GM18873 (cell line): ENCODE measurements at regions not wholly inside any gene's neighbourhood (a gene's known extent, or its start where the extent isn't known, plus 50 kb on each side); places are given as distances from the start of the nearest gene placed in this dataset.

Experiments used
- ATAC-seq: cut with Tn5 transposase; IDR thresholded peaks from one replicate; pipeline ENCODE4 v1.9.1; 2021; ENCODE audit warnings: mild to moderate bottlenecking, moderate library complexity, moderate number of reproducible peaks; ENCODE audit not compliant: unreplicated experiment, low FRiP score

- ATAC-seq = no peak
Measured at GRCh38 chr1:208410409-208410808, 166.2 kb upstream of the PLXNA2 start.

GRCh38 chr1:208413006-208413405 lies 168.8 kb upstream of the PLXNA2 start:
- ATAC-seq = no peak

GRCh38 chr1:208418667-208419066 lies 174.5 kb upstream of the PLXNA2 start:
- ATAC-seq = no peak

GRCh38 chr1:208419746-208420420 lies 175.7 kb upstream of the PLXNA2 start:
- no peak for ATAC-seq

- no peak for ATAC-seq
Measured at GRCh38 chr1:208420696-208421095, 176.5 kb upstream of the PLXNA2 start.

- ATAC-seq = no peak
Measured at GRCh38 chr1:208421486-208421885, 177.3 kb upstream of the PLXNA2 start.

- no peak for ATAC-seq
Measured at GRCh38 chr1:208423526-208423925, 179.3 kb upstream of the PLXNA2 start.

GRCh38 chr1:208425096-208425495 lies 180.9 kb upstream of the PLXNA2 start:
- ATAC-seq = no peak

- no peak for ATAC-seq
Measured at GRCh38 chr1:208430220-208430619, 186.0 kb upstream of the PLXNA2 start.

- no peak for ATAC-seq
Measured at GRCh38 chr1:208431721-208432120, 187.5 kb upstream of the PLXNA2 start.

GRCh38 chr1:208432346-208432745 lies 188.2 kb upstream of the PLXNA2 start:
- ATAC-seq = no peak

- no peak for ATAC-seq
Measured at GRCh38 chr1:208433086-208433485, 188.9 kb upstream of the PLXNA2 start.

GRCh38 chr1:208433971-208434370 lies 189.8 kb upstream of the PLXNA2 start:
- ATAC-seq = no peak

- no peak for ATAC-seq
Measured at GRCh38 chr1:208437401-208437800, 193.2 kb upstream of the PLXNA2 start.

GRCh38 chr1:208438112-208438699 lies 194.0 kb upstream of the PLXNA2 start:
- ATAC-seq = no peak

GRCh38 chr1:208445758-208446203 lies 201.6 kb upstream of the PLXNA2 start:
- no peak for ATAC-seq

- no peak for ATAC-seq
Measured at GRCh38 chr1:208446271-208446691, 202.1 kb upstream of the PLXNA2 start.

GRCh38 chr1:208448425-208448824 lies 204.2 kb upstream of the PLXNA2 start:
- no peak for ATAC-seq

GRCh38 chr1:208449951-208450350 lies 205.8 kb upstream of the PLXNA2 start:
- no peak for ATAC-seq

- ATAC-seq = no peak
Measured at GRCh38 chr1:208450958-208451357, 206.8 kb upstream of the PLXNA2 start.

GRCh38 chr1:208455821-208456220 lies 211.6 kb upstream of the PLXNA2 start:
- no peak for ATAC-seq

GRCh38 chr1:208456487-208456886 lies 212.3 kb upstream of the PLXNA2 start:
- no peak for ATAC-seq
